GM12878 (cell line): ENCODE measurements at regions not wholly inside any gene's neighbourhood (a gene's known extent, or its start where the extent isn't known, plus 50 kb on each side); places are given as distances from the start of the nearest gene placed in this dataset.

ENCODE experiments used
- ATAC-seq: fragments of 200-7000 bp; cut with Tn5 transposase; 3 replicates; pipeline ENCODE4 v1.9.1; 2020; ENCODE audit warnings: mild to moderate bottlenecking, moderate library complexity
- BruUV-seq: library from RNA; stranded (reverse); fragments of 400-500 nt; replicated peaks from 2 replicates; lab custom pipeline; 2021; lab: Mats Ljungman, UMichigan
- CTCF ChIA-PET: fragments of 300-600 bp; sonication (Branson Sonifier 250); formaldehyde crosslinking; extraction: SDS; loops from one replicate; lab custom pipeline; 2021; ENCODE audit warnings: inconsistent platforms; lab: Yijun Ruan, JAX
- POLR2A ChIA-PET: fragments of 350-600 bp; formaldehyde crosslinking; extraction: SDS; loops from one replicate; lab custom pipeline; 2021; ENCODE audit warnings: inconsistent platforms; lab: Charles Lee
- RAD21 ChIA-PET: fragments of 300-600 bp; sonication (Branson Sonifier 250); formaldehyde crosslinking; loops from one replicate; lab custom pipeline; 2023; ENCODE audit warnings: antibody characterized with exemption; ENCODE audit not compliant: unreplicated experiment; lab: Charles Lee
- SMC1A ChIA-PET: fragments of 300-600 bp; sonication (Branson Sonifier 250); formaldehyde crosslinking; loops from one replicate; lab custom pipeline; 2023; ENCODE audit not compliant: unreplicated experiment, uncharacterized antibody; lab: Charles Lee
- DNase-seq: peaks from one replicate; pipeline ENCODE4 v3.0.0-alpha.2; 2011; ENCODE audit warnings: low read depth, low spot score
- FAIRE-seq: peaks from 3 replicates; lab custom pipeline; 2011; peaks lifted over from hg19 to GRCh38; lab: Jason Lieb, UNC
- H2AFZ ChIP-seq: 2 replicates; pipeline ENCODE4 v1.6.0; 2011; ENCODE audit warnings: low read depth, low read length, control low read depth; ENCODE audit not compliant: control insufficient read depth
- H3K27ac ChIP-seq: 2 replicates; pipeline ENCODE4 v1.5.1; 2011; ENCODE audit warnings: control low read depth; ENCODE audit not compliant: control insufficient read depth, insufficient read depth
- H3K27me3 ChIP-seq, 2 experiments: replicated peaks in 1 of 2; 2 replicates each; pipeline versions ENCODE4 v1.6.0 to v1.6.1; 2011; ENCODE audit warnings: low read length in 1 of 2; ENCODE audit not compliant: control insufficient read depth in 2 of 2, insufficient read depth in 2 of 2
- H3K36me3 ChIP-seq, 2 experiments: 2 replicates each; pipeline ENCODE4 v1.5.1; 2011; ENCODE audit warnings: low read length in 1 of 2; ENCODE audit not compliant: control insufficient read depth in 2 of 2, insufficient read depth in 2 of 2
- H3K4me1 ChIP-seq: 2 replicates; pipeline ENCODE4 v1.6.1; 2011; ENCODE audit warnings: mild to moderate bottlenecking, low read length, moderate library complexity, mixed read lengths; ENCODE audit not compliant: control insufficient read depth, insufficient read depth
- H3K4me2 ChIP-seq: 2 replicates; pipeline ENCODE4 v1.6.0; 2011; ENCODE audit warnings: control low read depth; ENCODE audit not compliant: control insufficient read depth, insufficient read depth
- H3K4me3 ChIP-seq: fragments of 200-600 bp; sonication (generic); 2 replicates; pipeline ENCODE4 v1.5.1; 2016
- H3K79me2 ChIP-seq: 2 replicates; pipeline ENCODE4 v1.6.0; 2011; ENCODE audit warnings: low read length; ENCODE audit not compliant: control insufficient read depth, insufficient read depth
- H3K9ac ChIP-seq: 2 replicates; pipeline ENCODE4 v1.8.0; 2011; ENCODE audit warnings: low read length, control low read depth, mixed read lengths; ENCODE audit not compliant: control insufficient read depth, insufficient read depth
- H3K9me3 ChIP-seq: replicated peaks from 3 replicates; pipeline ENCODE4 v1.5.1; 2011; ENCODE audit warnings: mild to moderate bottlenecking, low read length; ENCODE audit not compliant: control insufficient read depth, insufficient read depth
- H4K20me1 ChIP-seq: 2 replicates; pipeline ENCODE4 v1.6.0; 2011; ENCODE audit not compliant: control insufficient read depth, insufficient read depth
- CBFB ChIP-seq: IDR thresholded peaks from 2 replicates; pipeline ENCODE4 v1.6.1; 2016; ENCODE audit warnings: antibody characterized with exemption, low read depth
- EP300 ChIP-seq, 2 experiments: fragments of 150-350 bp in 1 of 2; IDR thresholded peaks; 2 replicates each; pipeline ENCODE4 v1.6.1; 2011 to 2012; ENCODE audit warnings: low read depth in 2 of 2, low read length in 2 of 2, borderline replicate concordance in 1 of 2, improper control_type of control experiment in 1 of 2, inconsistent platforms in 1 of 2; ENCODE audit not compliant: control insufficient read depth in 1 of 2
- EZH2 ChIP-seq: IDR thresholded peaks from 2 replicates; pipeline ENCODE4 v1.6.1; 2012; ENCODE audit warnings: low read depth, mild to moderate bottlenecking, control low read depth, inconsistent platforms, low read length, borderline replicate concordance; ENCODE audit not compliant: control insufficient read depth
- HDAC6 ChIP-seq: fragments of 200-600 bp; sonication (generic); IDR thresholded peaks from one replicate; pipeline ENCODE4 v1.8.0; 2017; ENCODE audit warnings: antibody characterized with exemption; ENCODE audit not compliant: unreplicated experiment
- HDGF ChIP-seq: fragments of 450-650 bp; IDR thresholded peaks from 2 replicates; pipeline ENCODE4 v1.6.1; 2016; ENCODE audit warnings: antibody characterized with exemption
- MAX ChIP-seq: IDR thresholded peaks from 2 replicates; pipeline ENCODE4 v1.6.1; 2012; ENCODE audit warnings: low read depth, low read length, improper control_type of control experiment
- MTA3 ChIP-seq: IDR thresholded peaks from 2 replicates; pipeline ENCODE4 v1.6.1; 2012; ENCODE audit warnings: low read length, inconsistent platforms, borderline replicate concordance
- NFYA ChIP-seq: IDR thresholded peaks from 2 replicates; pipeline ENCODE4 v1.6.1; 2011; ENCODE audit warnings: low read depth, mild to moderate bottlenecking, low read length, improper control_type of control experiment, borderline replicate concordance
- PAX5 ChIP-seq: IDR thresholded peaks from 2 replicates; pipeline ENCODE4 v1.6.1; 2011; ENCODE audit warnings: low read depth, low read length, borderline replicate concordance
- SIX5 ChIP-seq: IDR thresholded peaks from 2 replicates; pipeline ENCODE4 v1.6.1; 2011; ENCODE audit warnings: mild to moderate bottlenecking, low read depth, low read length, moderate library complexity; ENCODE audit not compliant: severe bottlenecking
- SMC3 ChIP-seq: IDR thresholded peaks from 2 replicates; pipeline ENCODE4 v1.6.1; 2011; ENCODE audit warnings: low read length, improper control_type of control experiment, borderline replicate concordance
- ZNF592 ChIP-seq: fragments of 450-650 bp; IDR thresholded peaks from 2 replicates; pipeline ENCODE4 v1.6.1; 2017; ENCODE audit warnings: mild to moderate bottlenecking, moderate library complexity
- ZZZ3 ChIP-seq: IDR thresholded peaks from 2 replicates; pipeline ENCODE4 v1.6.1; 2011; ENCODE audit warnings: low read depth; ENCODE audit not compliant: control insufficient read depth, insufficient read length
- in situ Hi-C: fragments of 300-500 bp; cut with MboI; formaldehyde crosslinking; loops from 9 replicates; pipeline ENCODE4 v1.14.3; 2018; ENCODE audit warnings: mixed read lengths
- intact Hi-C: fragments of 100-400 bp; cut with micrococcal nuclease; formaldehyde crosslinking; loops from one replicate; pipeline ENCODE4 v1.14.2; 2022; ENCODE audit not compliant: unreplicated experiment
- TF ChIP-seq, protein P1 (sequence below): IDR thresholded peaks from 2 replicates; pipeline ENCODE4 v1.6.1; 2012; ENCODE audit warnings: low read length, inconsistent platforms
- TF ChIP-seq, protein P2 (sequence below): IDR thresholded peaks from 2 replicates; pipeline ENCODE4 v1.6.1; 2012; ENCODE audit warnings: low read depth, low read length, improper control_type of control experiment

- H3K4me3 ChIP-seq: no peak overlapping the region
- H3K27me3 ChIP-seq: no peaks in the 10 kb centered on the region
- no peaks in the 10 kb centered on the region for H4K20me1 ChIP-seq
- no peak overlapping the region for H3K4me2 ChIP-seq
- ChIA-PET POLR2A (interaction anchor here (1.0 kb wide), 1 partner anchor 18 kb away, joined by 3 read pairs; no protein-coding TSS in a partner anchor), SMC1A (interaction anchor here (0.7 to 3.1 kb wide), 5 partner anchors 9 to 89 kb away, joined by 3 to 14 read pairs (median 3); no protein-coding TSS in a partner anchor), CTCF (interaction anchor here (1.4 kb wide), 1 partner anchor 13 kb away, joined by 4 read pairs; no protein-coding TSS in a partner anchor), RAD21 (interaction anchor here (0.6 to 2.1 kb wide), 3 partner anchors 18 to 37 kb away, joined by 3 to 6 read pairs (median 4); no protein-coding TSS in a partner anchor)
- no peaks in the 10 kb centered on the region for H3K9me3 ChIP-seq
- DNase-seq: no peak
- intact Hi-C loops: no loop called here
- no peaks in the 10 kb centered on the region for H3K36me3 ChIP-seq
- H3K9ac ChIP-seq: no peak overlapping the region
- no peaks in the 10 kb centered on the region for H3K79me2 ChIP-seq
- H3K27ac ChIP-seq: no peak overlapping the region
- H2AFZ ChIP-seq: no peak overlapping the region
- ATAC-seq: no peak
- H3K4me1 ChIP-seq: no peaks in the 10 kb centered on the region
- FAIRE-seq: no peak
- in situ Hi-C loops: no loop called here
- no TSS peak for BruUV-seq
- TF ChIP-seq EP300 (IDR thresholded peaks at IDR 0.05; ENCODE audit: borderline replicate concordance in 1 of 2, control insufficient read depth in 1 of 2, low read depth in 2 of 2, low read length in 2 of 2) (no peak), HDGF (no peak), SIX5 (no peak), CBFB (no peak), ZZZ3 (no peak), MTA3 (no peak), EZH2 (no peak), PAX5 (no peak), ZNF592 (no peak), HDAC6 (no peak), MAX (no peak), SMC3 (no peak), NFYA (no peak)
- TF ChIP-seq, protein P1, sequence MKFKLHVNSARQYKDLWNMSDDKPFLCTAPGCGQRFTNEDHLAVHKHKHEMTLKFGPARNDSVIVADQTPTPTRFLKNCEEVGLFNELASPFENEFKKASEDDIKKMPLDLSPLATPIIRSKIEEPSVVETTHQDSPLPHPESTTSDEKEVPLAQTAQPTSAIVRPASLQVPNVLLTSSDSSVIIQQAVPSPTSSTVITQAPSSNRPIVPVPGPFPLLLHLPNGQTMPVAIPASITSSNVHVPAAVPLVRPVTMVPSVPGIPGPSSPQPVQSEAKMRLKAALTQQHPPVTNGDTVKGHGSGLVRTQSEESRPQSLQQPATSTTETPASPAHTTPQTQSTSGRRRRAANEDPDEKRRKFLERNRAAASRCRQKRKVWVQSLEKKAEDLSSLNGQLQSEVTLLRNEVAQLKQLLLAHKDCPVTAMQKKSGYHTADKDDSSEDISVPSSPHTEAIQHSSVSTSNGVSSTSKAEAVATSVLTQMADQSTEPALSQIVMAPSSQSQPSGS: no peak
- TF ChIP-seq, protein P2, sequence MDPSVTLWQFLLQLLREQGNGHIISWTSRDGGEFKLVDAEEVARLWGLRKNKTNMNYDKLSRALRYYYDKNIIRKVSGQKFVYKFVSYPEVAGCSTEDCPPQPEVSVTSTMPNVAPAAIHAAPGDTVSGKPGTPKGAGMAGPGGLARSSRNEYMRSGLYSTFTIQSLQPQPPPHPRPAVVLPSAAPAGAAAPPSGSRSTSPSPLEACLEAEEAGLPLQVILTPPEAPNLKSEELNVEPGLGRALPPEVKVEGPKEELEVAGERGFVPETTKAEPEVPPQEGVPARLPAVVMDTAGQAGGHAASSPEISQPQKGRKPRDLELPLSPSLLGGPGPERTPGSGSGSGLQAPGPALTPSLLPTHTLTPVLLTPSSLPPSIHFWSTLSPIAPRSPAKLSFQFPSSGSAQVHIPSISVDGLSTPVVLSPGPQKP: no peak
Observed at GRCh38 chr1:237975376-237975775, 84.7 kb upstream of the ZP4 start.
